GM12873 (cell line): ENCODE measurements at regions not wholly inside any gene's neighbourhood (a gene's known extent, or its start where the extent isn't known, plus 50 kb on each side); places are given as distances from the start of the nearest gene placed in this dataset.

Source experiments
- TF ChIP-seq, protein P1 (sequence below): IDR thresholded peaks from 2 replicates; pipeline ENCODE4 v1.5.1; 2012; ENCODE audit warnings: low read depth, mild to moderate bottlenecking, moderate library complexity, low read length, control low read depth; ENCODE audit not compliant: insufficient read depth; ENCODE audit errors: missing control alignments

DNA sequence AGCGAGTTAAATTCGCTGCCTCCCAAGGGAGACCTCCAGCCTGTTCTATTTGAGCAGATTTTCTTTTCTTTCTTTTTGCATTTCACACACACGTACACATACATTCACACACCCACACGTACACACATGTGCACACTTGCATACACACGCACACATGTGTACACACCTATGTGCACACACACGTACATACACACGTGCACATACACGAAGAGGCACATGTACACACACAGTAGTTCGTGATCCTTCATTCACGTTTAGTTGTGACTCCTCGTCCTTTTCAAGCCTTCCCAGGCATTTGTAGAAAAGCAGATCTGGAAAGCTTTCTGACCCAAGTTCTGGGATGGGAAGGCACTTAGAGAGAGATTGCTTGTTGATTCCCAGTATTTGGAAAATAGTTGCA lies 290.8 kb upstream of the COBL start:
- TF ChIP-seq, protein P1, sequence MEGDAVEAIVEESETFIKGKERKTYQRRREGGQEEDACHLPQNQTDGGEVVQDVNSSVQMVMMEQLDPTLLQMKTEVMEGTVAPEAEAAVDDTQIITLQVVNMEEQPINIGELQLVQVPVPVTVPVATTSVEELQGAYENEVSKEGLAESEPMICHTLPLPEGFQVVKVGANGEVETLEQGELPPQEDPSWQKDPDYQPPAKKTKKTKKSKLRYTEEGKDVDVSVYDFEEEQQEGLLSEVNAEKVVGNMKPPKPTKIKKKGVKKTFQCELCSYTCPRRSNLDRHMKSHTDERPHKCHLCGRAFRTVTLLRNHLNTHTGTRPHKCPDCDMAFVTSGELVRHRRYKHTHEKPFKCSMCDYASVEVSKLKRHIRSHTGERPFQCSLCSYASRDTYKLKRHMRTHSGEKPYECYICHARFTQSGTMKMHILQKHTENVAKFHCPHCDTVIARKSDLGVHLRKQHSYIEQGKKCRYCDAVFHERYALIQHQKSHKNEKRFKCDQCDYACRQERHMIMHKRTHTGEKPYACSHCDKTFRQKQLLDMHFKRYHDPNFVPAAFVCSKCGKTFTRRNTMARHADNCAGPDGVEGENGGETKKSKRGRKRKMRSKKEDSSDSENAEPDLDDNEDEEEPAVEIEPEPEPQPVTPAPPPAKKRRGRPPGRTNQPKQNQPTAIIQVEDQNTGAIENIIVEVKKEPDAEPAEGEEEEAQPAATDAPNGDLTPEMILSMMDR = no peak

DNA sequence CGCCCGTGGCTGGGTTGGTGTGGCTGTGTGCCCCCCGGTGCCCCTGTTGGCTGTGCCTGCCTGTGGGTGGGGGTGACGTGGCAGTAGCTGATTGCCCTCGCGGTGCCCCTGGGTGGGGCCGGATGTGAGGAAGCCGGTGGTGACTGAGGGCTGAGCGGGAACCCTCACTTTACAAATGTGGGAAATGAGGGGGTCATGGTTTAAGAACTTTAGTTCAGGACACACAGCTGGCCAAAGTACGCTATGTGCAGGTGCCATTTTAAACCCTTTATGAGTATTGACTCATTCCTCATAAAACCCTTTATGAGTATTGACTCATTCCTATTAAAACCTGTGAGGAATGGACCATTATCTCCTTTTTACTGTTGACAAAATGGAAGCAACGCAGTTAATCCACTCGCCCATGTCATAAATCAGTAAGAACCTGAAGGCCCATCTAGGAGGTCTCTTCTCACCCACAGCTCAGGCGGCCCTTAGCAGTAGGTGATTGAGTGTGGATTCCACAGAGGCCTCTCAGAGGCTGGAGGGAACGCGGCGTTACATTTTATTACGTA lies 290.1 kb upstream of the COBL start:
- TF ChIP-seq, protein P1 = no peak

DNA sequence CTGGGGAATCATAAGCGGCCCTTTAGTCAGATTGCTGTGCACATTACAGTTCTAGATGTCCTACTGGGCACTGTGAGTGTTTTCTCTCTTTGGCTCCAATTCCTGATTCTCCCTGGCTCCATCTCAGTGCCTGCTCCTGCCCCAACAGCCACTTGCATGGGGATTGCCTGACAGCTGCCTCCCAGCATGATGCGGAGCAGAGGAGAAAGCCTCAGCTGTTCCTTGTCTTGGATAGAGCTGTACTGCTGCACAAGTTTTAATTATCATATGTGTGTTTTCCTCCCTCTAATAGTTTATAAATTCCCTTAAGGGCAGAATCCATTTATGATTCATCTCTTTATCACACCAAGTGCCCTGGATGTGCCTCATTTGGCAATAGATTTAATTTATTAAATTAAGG lies 285.8 kb upstream of the COBL start:
- TF ChIP-seq, protein P1 = no peak

DNA sequence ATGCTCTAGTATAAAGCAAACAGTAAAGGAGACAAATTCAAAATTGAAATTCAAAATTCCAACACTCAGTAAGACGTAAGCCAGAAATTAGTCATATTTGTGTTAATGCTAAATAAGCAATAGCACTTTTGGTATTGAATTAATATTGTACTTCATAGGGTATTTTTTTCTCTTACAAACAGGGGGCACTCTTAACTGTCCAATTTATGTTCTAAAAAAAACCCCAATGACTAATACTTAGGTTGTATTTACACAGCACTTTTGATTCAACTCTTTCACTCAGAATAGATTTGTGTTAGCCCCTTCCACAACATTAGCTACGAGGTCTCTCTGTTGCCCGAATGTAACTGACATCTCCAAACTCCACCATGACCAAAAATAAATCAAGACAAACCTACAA lies 284.9 kb upstream of the COBL start:
- TF ChIP-seq, protein P1 = no peak

DNA sequence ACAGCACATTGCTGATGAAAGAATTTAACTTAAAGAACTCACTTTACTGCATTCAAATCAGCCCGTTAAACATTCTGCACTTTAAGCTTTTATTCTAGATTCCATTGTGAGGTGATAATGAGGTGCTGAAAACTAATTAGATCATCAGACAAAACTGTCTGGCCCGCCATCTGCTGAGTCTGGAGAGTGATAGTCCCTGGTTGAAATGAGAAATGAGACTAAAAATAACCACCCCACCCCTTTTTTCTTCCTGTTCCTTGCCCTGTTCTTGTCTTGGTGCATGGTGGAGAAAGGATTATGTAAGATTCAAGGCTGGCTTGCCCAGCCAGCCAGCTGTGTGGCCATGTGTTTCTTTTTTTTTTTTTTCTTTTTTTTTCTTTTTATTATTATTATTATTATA lies 277.0 kb upstream of the COBL start:
- TF ChIP-seq, protein P1 = no peak

DNA sequence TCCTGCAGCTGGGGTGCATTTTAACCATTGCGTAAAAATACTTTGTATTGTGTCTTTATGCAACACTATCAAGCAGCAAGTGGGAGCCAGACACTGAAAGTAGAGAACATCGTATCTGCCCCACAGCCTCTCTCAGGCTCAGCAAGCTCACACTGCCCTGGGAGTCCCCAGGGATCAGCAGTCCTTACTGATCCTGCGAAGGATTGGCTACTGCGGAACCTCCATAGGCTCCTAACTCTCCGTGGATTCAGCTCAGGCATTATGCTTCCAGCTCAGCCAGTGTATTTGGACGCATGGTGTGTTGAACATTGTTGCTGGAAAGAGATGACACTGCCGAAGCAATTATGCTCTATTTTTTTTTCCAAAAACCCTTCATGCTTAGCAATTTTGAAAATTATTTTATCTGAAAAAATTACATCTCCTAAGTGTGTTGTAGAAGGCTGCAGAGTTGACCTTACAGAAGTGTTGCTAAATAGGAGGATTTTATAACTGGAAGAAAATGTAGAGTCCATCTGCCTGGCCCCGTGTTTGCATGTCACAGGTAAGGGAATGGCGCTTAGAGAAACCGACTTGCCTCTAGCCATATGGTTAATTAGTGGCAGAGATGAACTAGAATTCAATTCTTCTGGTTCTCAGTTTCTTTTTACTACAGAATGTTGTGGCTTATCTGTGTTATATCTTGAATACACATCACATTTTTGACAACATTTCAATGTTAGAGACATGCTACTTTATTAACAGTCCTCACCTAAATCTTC lies 276.4 kb upstream of the COBL start:
- TF ChIP-seq, protein P1 = no peak

DNA sequence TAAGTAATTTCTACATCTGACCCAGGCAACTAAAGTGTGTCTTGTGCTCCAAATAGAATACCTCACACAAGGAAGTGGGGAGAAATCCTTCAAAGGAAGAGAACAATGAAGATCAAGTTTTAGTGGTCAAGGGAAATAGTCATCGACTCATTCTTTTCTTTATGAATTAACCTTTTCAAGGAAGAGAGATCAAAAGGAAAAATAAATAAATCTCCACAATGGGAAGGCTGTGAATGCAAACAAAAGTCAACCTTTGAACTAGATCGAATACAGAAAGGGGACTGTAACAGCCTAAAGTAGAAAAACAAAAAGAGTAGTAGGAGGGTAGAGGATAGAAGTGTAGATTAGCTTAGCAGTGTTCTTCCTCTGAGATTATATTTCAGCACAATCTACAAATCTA lies 274.6 kb upstream of the COBL start:
- TF ChIP-seq, protein P1 = no peak
